ENCODE measurements at regions not wholly inside any gene's neighbourhood (a gene's known extent, or its start where the extent isn't known, plus 50 kb on each side); places are given as distances from the start of the nearest gene placed in this dataset.

DNA sequence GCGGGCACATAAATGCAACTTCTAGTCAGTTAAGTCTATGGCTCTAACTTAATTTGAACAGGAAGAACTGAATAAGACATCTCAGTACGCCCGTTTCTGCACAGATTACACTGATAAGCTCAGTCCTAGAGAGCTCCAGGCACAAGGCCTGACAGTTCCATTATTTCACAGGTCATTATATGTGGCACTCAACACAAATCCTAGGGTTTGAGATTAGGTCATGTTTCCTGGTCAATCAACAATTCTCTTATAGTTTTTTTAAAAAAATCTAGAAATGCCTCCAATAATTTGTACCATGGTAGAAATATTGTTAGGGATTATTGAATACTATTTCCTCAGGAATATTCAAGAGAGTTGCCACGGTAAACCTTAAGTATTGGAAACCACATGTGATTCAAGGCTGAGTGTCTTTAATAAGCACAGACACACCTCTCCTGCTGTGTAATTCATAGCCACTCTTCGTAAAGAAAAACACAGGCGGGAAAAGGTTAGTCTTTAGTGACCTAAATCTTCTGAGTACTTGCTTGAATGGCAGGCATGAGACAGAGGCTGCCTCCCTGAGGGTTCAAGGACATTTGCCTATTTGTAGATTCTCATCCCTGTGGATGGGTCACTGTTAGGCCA lies 342.9 kb upstream of the ADGRL3 start:
- Mint-ChIP-seq H3K9me3 (peaks cover 6% of the 10 kb centered on the region), H3K27ac (no peak overlapping the region), H3K4me3 (no peak overlapping the region), H3K4me1 (0 out of 2 replicates have a peak, but pooled peaks cover 3% of the 10 kb centered on the region), H3K27me3 (ENCODE audit: low read depth) (peaks cover 6% of the 10 kb centered on the region), H3K36me3 (peaks cover 3% of the 10 kb centered on the region; the same call in 1 of the 2 replicates)
- POLR2A ChIA-PET = no interaction called here
- DNase-seq (ENCODE audit: low spot score) = no peak
- ATAC-seq = no peak
- no peak for TF ChIP-seq GABPB1 (CRISPR knock-in tag; IDR thresholded peaks at IDR 0.05)
- no peak for TF ChIP-seq NR1H2 (CRISPR knock-in tag; IDR thresholded peaks at IDR 0.05)
- TF ChIP-seq, protein P1, sequence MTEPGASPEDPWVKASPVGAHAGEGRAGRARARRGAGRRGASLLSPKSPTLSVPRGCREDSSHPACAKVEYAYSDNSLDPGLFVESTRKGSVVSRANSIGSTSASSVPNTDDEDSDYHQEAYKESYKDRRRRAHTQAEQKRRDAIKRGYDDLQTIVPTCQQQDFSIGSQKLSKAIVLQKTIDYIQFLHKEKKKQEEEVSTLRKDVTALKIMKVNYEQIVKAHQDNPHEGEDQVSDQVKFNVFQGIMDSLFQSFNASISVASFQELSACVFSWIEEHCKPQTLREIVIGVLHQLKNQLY (CRISPR knock-in tag; IDR thresholded peaks at IDR 0.05) = no peak
- TF ChIP-seq, protein P2, sequence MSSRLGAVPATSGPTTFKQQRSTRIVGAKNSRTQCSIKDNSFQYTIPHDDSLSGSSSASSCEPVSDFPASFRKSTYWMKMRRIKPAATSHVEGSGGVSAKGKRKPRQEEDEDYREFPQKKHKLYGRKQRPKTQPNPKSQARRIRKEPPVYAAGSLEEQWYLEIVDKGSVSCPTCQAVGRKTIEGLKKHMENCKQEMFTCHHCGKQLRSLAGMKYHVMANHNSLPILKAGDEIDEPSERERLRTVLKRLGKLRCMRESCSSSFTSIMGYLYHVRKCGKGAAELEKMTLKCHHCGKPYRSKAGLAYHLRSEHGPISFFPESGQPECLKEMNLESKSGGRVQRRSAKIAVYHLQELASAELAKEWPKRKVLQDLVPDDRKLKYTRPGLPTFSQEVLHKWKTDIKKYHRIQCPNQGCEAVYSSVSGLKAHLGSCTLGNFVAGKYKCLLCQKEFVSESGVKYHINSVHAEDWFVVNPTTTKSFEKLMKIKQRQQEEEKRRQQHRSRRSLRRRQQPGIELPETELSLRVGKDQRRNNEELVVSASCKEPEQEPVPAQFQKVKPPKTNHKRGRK (CRISPR knock-in tag; IDR thresholded peaks at IDR 0.05; ENCODE audit: borderline replicate concordance) = no peak
- no peak for TF ChIP-seq ZBTB21 (CRISPR knock-in tag; IDR thresholded peaks at IDR 0.05; ENCODE audit: borderline replicate concordance)
- no peak for TF ChIP-seq PRRX2 (CRISPR knock-in tag; IDR thresholded peaks at IDR 0.05)
- CTCF ChIA-PET = no interaction called here

DNA sequence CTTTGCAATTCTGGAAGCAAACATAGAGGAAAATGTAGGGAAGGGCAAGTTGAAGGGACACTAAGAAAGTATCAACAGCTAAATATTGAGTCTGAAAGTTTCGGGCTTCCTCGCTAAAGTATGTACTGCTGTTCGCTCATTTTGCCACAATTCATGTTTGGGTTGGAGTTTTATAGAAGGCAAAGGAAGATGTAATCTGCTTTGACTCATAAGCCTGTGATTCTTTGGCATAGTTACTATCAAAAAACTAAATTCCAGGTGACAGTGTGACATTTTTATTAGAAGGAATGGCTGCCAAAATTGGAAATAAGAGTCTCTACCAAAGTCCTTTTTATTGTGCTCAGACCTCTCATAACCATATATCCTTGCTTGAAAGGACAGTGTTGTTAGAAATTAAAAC lies 336.7 kb upstream of the ADGRL3 start:
- POLR2A ChIA-PET = no interaction called here
- Mint-ChIP-seq H3K36me3 (no peaks in the 10 kb centered on the region), H3K4me1 (no peaks in the 10 kb centered on the region), H3K27me3 (ENCODE audit: low read depth) (peaks cover 3% of the 10 kb centered on the region; the same call in 1 of the 2 replicates), H3K27ac (no peak overlapping the region), H3K9me3 (no peaks in the 10 kb centered on the region), H3K4me3 (no peak overlapping the region)
- DNase-seq (ENCODE audit: low spot score) (no peak), ATAC-seq (no peak)
- CTCF ChIA-PET = no interaction called here
- TF ChIP-seq MYBL2 (CRISPR knock-in tag; IDR thresholded peaks at IDR 0.05) (no peak), ZNF416 (CRISPR knock-in tag; IDR thresholded peaks at IDR 0.05) (no peak), MXD4 (CRISPR knock-in tag; IDR thresholded peaks at IDR 0.05; ENCODE audit: borderline replicate concordance) (no peak), GABPB1 (CRISPR knock-in tag; IDR thresholded peaks at IDR 0.05) (no peak), ZNF263 (CRISPR knock-in tag; IDR thresholded peaks at IDR 0.05; ENCODE audit: low read depth) (no peak), NR1H2 (CRISPR knock-in tag; IDR thresholded peaks at IDR 0.05) (no peak), ATF1 (CRISPR knock-in tag; IDR thresholded peaks at IDR 0.05) (no peak), NFATC4 (CRISPR knock-in tag; IDR thresholded peaks at IDR 0.05) (no peak)
- TF ChIP-seq, protein P3, sequence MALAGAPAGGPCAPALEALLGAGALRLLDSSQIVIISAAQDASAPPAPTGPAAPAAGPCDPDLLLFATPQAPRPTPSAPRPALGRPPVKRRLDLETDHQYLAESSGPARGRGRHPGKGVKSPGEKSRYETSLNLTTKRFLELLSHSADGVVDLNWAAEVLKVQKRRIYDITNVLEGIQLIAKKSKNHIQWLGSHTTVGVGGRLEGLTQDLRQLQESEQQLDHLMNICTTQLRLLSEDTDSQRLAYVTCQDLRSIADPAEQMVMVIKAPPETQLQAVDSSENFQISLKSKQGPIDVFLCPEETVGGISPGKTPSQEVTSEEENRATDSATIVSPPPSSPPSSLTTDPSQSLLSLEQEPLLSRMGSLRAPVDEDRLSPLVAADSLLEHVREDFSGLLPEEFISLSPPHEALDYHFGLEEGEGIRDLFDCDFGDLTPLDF (CRISPR knock-in tag; IDR thresholded peaks at IDR 0.05) = no peak
- TF ChIP-seq, protein P4, sequence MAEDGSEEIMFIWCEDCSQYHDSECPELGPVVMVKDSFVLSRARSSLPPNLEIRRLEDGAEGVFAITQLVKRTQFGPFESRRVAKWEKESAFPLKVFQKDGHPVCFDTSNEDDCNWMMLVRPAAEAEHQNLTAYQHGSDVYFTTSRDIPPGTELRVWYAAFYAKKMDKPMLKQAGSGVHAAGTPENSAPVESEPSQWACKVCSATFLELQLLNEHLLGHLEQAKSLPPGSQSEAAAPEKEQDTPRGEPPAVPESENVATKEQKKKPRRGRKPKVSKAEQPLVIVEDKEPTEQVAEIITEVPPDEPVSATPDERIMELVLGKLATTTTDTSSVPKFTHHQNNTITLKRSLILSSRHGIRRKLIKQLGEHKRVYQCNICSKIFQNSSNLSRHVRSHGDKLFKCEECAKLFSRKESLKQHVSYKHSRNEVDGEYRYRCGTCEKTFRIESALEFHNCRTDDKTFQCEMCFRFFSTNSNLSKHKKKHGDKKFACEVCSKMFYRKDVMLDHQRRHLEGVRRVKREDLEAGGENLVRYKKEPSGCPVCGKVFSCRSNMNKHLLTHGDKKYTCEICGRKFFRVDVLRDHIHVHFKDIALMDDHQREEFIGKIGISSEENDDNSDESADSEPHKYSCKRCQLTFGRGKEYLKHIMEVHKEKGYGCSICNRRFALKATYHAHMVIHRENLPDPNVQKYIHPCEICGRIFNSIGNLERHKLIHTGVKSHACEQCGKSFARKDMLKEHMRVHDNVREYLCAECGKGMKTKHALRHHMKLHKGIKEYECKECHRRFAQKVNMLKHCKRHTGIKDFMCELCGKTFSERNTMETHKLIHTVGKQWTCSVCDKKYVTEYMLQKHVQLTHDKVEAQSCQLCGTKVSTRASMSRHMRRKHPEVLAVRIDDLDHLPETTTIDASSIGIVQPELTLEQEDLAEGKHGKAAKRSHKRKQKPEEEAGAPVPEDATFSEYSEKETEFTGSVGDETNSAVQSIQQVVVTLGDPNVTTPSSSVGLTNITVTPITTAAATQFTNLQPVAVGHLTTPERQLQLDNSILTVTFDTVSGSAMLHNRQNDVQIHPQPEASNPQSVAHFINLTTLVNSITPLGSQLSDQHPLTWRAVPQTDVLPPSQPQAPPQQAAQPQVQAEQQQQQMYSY (CRISPR knock-in tag; IDR thresholded peaks at IDR 0.05) = no peak
- TF ChIP-seq, protein P5, sequence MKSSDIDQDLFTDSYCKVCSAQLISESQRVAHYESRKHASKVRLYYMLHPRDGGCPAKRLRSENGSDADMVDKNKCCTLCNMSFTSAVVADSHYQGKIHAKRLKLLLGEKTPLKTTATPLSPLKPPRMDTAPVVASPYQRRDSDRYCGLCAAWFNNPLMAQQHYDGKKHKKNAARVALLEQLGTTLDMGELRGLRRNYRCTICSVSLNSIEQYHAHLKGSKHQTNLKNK (CRISPR knock-in tag; IDR thresholded peaks at IDR 0.05) = no peak
- TF ChIP-seq, protein P6, sequence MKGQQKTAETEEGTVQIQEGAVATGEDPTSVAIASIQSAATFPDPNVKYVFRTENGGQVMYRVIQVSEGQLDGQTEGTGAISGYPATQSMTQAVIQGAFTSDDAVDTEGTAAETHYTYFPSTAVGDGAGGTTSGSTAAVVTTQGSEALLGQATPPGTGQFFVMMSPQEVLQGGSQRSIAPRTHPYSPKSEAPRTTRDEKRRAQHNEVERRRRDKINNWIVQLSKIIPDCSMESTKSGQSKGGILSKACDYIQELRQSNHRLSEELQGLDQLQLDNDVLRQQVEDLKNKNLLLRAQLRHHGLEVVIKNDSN (CRISPR knock-in tag; IDR thresholded peaks at IDR 0.05) = no peak
- TF ChIP-seq, protein P7, sequence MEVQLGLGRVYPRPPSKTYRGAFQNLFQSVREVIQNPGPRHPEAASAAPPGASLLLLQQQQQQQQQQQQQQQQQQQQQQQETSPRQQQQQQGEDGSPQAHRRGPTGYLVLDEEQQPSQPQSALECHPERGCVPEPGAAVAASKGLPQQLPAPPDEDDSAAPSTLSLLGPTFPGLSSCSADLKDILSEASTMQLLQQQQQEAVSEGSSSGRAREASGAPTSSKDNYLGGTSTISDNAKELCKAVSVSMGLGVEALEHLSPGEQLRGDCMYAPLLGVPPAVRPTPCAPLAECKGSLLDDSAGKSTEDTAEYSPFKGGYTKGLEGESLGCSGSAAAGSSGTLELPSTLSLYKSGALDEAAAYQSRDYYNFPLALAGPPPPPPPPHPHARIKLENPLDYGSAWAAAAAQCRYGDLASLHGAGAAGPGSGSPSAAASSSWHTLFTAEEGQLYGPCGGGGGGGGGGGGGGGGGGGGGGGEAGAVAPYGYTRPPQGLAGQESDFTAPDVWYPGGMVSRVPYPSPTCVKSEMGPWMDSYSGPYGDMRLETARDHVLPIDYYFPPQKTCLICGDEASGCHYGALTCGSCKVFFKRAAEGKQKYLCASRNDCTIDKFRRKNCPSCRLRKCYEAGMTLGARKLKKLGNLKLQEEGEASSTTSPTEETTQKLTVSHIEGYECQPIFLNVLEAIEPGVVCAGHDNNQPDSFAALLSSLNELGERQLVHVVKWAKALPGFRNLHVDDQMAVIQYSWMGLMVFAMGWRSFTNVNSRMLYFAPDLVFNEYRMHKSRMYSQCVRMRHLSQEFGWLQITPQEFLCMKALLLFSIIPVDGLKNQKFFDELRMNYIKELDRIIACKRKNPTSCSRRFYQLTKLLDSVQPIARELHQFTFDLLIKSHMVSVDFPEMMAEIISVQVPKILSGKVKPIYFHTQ (CRISPR knock-in tag; IDR thresholded peaks at IDR 0.05) = no peak
- TF ChIP-seq, protein P8, sequence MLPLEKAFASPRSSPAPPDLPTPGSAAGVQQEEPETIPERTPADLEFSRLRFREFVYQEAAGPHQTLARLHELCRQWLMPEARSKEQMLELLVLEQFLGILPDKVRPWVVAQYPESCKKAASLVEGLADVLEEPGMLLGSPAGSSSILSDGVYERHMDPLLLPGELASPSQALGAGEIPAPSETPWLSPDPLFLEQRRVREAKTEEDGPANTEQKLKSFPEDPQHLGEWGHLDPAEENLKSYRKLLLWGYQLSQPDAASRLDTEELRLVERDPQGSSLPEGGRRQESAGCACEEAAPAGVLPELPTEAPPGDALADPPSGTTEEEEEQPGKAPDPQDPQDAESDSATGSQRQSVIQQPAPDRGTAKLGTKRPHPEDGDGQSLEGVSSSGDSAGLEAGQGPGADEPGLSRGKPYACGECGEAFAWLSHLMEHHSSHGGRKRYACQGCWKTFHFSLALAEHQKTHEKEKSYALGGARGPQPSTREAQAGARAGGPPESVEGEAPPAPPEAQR (CRISPR knock-in tag; IDR thresholded peaks at IDR 0.05) = no peak
- TF ChIP-seq, protein P9, sequence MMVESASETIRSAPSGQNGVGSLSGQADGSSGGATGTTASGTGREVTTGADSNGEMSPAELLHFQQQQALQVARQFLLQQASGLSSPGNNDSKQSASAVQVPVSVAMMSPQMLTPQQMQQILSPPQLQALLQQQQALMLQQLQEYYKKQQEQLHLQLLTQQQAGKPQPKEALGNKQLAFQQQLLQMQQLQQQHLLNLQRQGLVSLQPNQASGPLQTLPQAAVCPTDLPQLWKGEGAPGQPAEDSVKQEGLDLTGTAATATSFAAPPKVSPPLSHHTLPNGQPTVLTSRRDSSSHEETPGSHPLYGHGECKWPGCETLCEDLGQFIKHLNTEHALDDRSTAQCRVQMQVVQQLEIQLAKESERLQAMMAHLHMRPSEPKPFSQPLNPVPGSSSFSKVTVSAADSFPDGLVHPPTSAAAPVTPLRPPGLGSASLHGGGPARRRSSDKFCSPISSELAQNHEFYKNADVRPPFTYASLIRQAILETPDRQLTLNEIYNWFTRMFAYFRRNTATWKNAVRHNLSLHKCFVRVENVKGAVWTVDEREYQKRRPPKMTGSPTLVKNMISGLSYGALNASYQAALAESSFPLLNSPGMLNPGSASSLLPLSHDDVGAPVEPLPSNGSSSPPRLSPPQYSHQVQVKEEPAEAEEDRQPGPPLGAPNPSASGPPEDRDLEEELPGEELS (CRISPR knock-in tag; IDR thresholded peaks at IDR 0.05) = no peak

All from WTC11 (cell line).